ENCODE measurements at regions not wholly inside any gene's neighbourhood (a gene's known extent, or its start where the extent isn't known, plus 50 kb on each side); places are given as distances from the start of the nearest gene placed in this dataset.

DNA sequence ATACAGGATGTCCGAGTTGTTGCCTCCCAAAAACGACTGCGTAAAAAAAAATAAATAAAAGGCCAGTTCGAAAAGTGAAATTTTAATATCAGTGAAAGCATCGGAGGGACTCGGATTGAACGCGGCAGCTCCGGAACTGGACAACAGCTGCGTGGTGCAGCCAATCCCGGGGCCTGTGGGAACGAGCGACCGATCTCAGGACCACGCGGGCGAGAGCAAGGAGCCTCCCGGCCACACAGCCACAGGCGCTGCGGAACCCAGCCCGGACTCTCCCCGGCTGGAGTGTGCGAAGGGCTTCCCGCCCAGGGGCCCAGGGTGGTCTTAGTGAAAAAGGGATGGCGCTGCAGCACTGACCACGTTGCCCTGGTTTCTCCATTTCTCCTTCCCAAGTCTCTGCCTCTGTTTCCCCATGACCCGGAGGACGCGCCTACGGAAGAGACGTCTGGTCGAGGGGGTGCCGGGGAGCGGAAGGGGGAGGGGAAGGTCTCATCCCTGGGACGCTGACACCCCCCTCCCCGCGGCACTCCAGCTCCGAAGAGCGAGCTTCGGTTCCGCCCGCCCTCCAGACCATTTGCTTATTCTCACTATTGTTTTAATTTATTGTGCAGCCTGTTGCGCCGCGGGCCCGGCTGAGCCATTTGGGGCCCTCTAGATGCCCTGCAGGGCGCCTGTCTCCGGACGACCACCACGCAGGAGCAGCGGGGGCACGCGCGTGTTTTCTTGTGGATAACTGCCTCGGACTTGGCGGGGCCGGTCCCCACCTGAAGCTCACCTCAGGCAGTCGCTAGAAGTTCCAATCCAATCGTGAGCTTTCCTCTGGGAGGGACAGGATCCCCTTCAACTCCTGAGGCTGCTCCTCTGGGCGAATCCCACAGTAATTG is 303.0 kb downstream of the PARP8 start:
- Histone ChIP-seq H3K18ac (ENCODE audit: low read length) (no peak overlapping the region), H4K91ac (ENCODE audit: low read depth, low read length) (no peak overlapping the region), H3K36me3 (ENCODE audit: control insufficient read depth in 1 of 2, insufficient read depth in 2 of 2, low read length in 2 of 2) (no peaks in the 10 kb centered on the region), H3K14ac (ENCODE audit: low read length) (peak overlapping the region; percentile 13), H2BK12ac (ENCODE audit: low read length) (no peak overlapping the region), H3K79me2 (ENCODE audit: control insufficient read depth, insufficient read depth, low read length, poor library complexity) (no peaks in the 10 kb centered on the region), H3K4me2 (ENCODE audit: low read length) (peak overlapping the region; percentile 80), H3K4ac (ENCODE audit: low read depth, low read length) (no peak overlapping the region), H3K23ac (ENCODE audit: low read length) (no peak overlapping the region), H3K79me1 (ENCODE audit: low read length) (no peaks in the 10 kb centered on the region), H2BK120ac (ENCODE audit: insufficient read depth, low read length, poor library complexity) (no peak overlapping the region), H4K12ac (ENCODE audit: low read depth, low read length) (no peak overlapping the region), H3K9ac (ENCODE audit: low read length) (no peak overlapping the region), H3K9me3 (ENCODE audit: insufficient read depth, low read depth, low read length) (no peaks in the 10 kb centered on the region), H3K27ac (ENCODE audit: low read depth, low read length) (no peak overlapping the region), H2AK5ac (ENCODE audit: low read length) (no peak overlapping the region), H3K4me1 (ENCODE audit: control insufficient read depth in 1 of 2, insufficient read depth in 2 of 2, low read length in 2 of 2) (peaks cover 7 to 11% of the 10 kb centered on the region in 2 experiments), H2BK5ac (ENCODE audit: low read depth, low read length, poor library complexity) (no peak overlapping the region), H4K8ac (ENCODE audit: low read depth, low read length) (no peak overlapping the region), H3K27me3 (ENCODE audit: insufficient read depth, low read length) (peaks cover 61% of the 10 kb centered on the region), H2AFZ (ENCODE audit: insufficient read depth, low read length, poor library complexity) (peak overlapping the region; percentile 59), H3K4me3 (ENCODE audit: low read depth, low read length) (peak overlapping the region; percentile 26)
- no peak for DNase-seq
- WGBS (ENCODE audit: extremely low coverage, insufficient coverage, insufficient read length) = no CpG with 5 or more reads among the region's 60 CpGs

GRCh38 chr5:50975840-50976239 is 309.4 kb downstream of the PARP8 start:
- Histone ChIP-seq H3K9ac (ENCODE audit: low read length) (no peak overlapping the region), H4K91ac (ENCODE audit: low read depth, low read length) (no peak overlapping the region), H3K14ac (ENCODE audit: low read length) (no peak overlapping the region), H3K18ac (ENCODE audit: low read length) (no peak overlapping the region), H3K79me2 (ENCODE audit: control insufficient read depth, insufficient read depth, low read length, poor library complexity) (no peaks in the 10 kb centered on the region), H2BK120ac (ENCODE audit: insufficient read depth, low read length, poor library complexity) (no peak overlapping the region), H3K4me2 (ENCODE audit: low read length) (no peak overlapping the region), H4K12ac (ENCODE audit: low read depth, low read length) (no peak overlapping the region), H3K36me3 (ENCODE audit: control insufficient read depth in 1 of 2, insufficient read depth in 2 of 2, low read length in 2 of 2) (no peaks in the 10 kb centered on the region), H3K23ac (ENCODE audit: low read length) (no peak overlapping the region), H3K4ac (ENCODE audit: low read depth, low read length) (no peak overlapping the region), H2BK12ac (ENCODE audit: low read length) (no peak overlapping the region), H2BK5ac (ENCODE audit: low read depth, low read length, poor library complexity) (no peak overlapping the region), H2AFZ (ENCODE audit: insufficient read depth, low read length, poor library complexity) (no peak overlapping the region), H3K4me1 (ENCODE audit: control insufficient read depth in 1 of 2, insufficient read depth in 2 of 2, low read length in 2 of 2) (no peaks in the 10 kb centered on the region), H4K8ac (ENCODE audit: low read depth, low read length) (no peak overlapping the region), H3K27me3 (ENCODE audit: insufficient read depth, low read length) (peaks cover 3% of the 10 kb centered on the region), H3K79me1 (ENCODE audit: low read length) (no peaks in the 10 kb centered on the region), H2AK5ac (ENCODE audit: low read length) (no peak overlapping the region), H3K4me3 (ENCODE audit: low read depth, low read length) (no peak overlapping the region), H3K27ac (ENCODE audit: low read depth, low read length) (no peak overlapping the region), H3K9me3 (ENCODE audit: insufficient read depth, low read depth, low read length) (no peaks in the 10 kb centered on the region)
- WGBS (ENCODE audit: extremely low coverage, insufficient coverage, insufficient read length) = no CpG with 5 or more reads among the region's 2 CpGs
- no peak for DNase-seq

DNA sequence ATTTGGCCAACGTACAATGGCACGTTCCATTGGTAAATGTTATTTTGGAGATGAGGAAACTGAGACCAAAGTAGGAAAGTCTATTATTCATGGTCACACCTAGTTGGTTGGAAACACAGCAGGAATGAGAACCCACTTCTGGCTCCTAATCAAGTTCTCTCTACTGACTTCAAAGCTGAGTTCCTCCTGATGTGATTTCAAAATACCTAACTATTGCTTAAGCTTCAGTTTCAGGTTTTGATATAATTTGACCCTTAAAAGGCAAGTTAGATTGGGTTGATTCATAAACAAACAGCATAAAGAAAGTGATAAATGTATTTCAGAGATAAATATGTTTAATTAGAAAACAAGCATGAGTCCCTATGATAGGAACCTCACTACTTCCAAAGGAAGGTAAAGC is 312.5 kb downstream of the PARP8 start:
- Histone ChIP-seq H2BK5ac (ENCODE audit: low read depth, low read length, poor library complexity) (no peak overlapping the region), H4K91ac (ENCODE audit: low read depth, low read length) (no peak overlapping the region), H3K9me3 (ENCODE audit: insufficient read depth, low read depth, low read length) (peaks cover 2% of the 10 kb centered on the region), H3K23ac (ENCODE audit: low read length) (no peak overlapping the region), H3K4me3 (ENCODE audit: low read depth, low read length) (no peak overlapping the region), H3K79me1 (ENCODE audit: low read length) (no peaks in the 10 kb centered on the region), H4K12ac (ENCODE audit: low read depth, low read length) (no peak overlapping the region), H3K4me2 (ENCODE audit: low read length) (no peak overlapping the region), H3K4me1 (ENCODE audit: control insufficient read depth in 1 of 2, insufficient read depth in 2 of 2, low read length in 2 of 2) (no peaks in the 10 kb centered on the region), H2BK120ac (ENCODE audit: insufficient read depth, low read length, poor library complexity) (no peak overlapping the region), H3K14ac (ENCODE audit: low read length) (no peak overlapping the region), H3K79me2 (ENCODE audit: control insufficient read depth, insufficient read depth, low read length, poor library complexity) (no peaks in the 10 kb centered on the region), H4K8ac (ENCODE audit: low read depth, low read length) (no peak overlapping the region), H2AK5ac (ENCODE audit: low read length) (no peak overlapping the region), H3K27ac (ENCODE audit: low read depth, low read length) (no peak overlapping the region), H3K4ac (ENCODE audit: low read depth, low read length) (no peak overlapping the region), H3K9ac (ENCODE audit: low read length) (no peak overlapping the region), H2AFZ (ENCODE audit: insufficient read depth, low read length, poor library complexity) (no peak overlapping the region), H3K18ac (ENCODE audit: low read length) (no peak overlapping the region), H3K27me3 (ENCODE audit: insufficient read depth, low read length) (no peaks in the 10 kb centered on the region), H2BK12ac (ENCODE audit: low read length) (no peak overlapping the region), H3K36me3 (ENCODE audit: control insufficient read depth in 1 of 2, insufficient read depth in 2 of 2, low read length in 2 of 2) (no peaks in the 10 kb centered on the region)
- WGBS (ENCODE audit: extremely low coverage, insufficient coverage, insufficient read length) = no CpG with 5 or more reads among the region's 2 CpGs
- no peak for DNase-seq

GRCh38 chr5:50984640-50985039 is 318.2 kb downstream of the PARP8 start:
- H2AK5ac ChIP-seq (ENCODE audit: low read length) = no peak overlapping the region
- no peak overlapping the region for H2BK12ac ChIP-seq (ENCODE audit: low read length)
- no peak overlapping the region for H2AFZ ChIP-seq (ENCODE audit: insufficient read depth, low read length, poor library complexity)
- H4K12ac ChIP-seq (ENCODE audit: low read depth, low read length) = no peak overlapping the region
- H2BK120ac ChIP-seq (ENCODE audit: insufficient read depth, low read length, poor library complexity) = no peak overlapping the region
- H4K91ac ChIP-seq (ENCODE audit: low read depth, low read length) = no peak overlapping the region
- H3K23ac ChIP-seq (ENCODE audit: low read length) = no peak overlapping the region
- H3K79me2 ChIP-seq (ENCODE audit: control insufficient read depth, insufficient read depth, low read length, poor library complexity) = no peaks in the 10 kb centered on the region
- no peak overlapping the region for H3K4me2 ChIP-seq (ENCODE audit: low read length)
- no peak overlapping the region for H4K8ac ChIP-seq (ENCODE audit: low read depth, low read length)
- no peak overlapping the region for H3K9ac ChIP-seq (ENCODE audit: low read length)
- no peak for DNase-seq
- no peaks in the 10 kb centered on the region for H3K4me1 ChIP-seq (ENCODE audit: control insufficient read depth in 1 of 2, insufficient read depth in 2 of 2, low read length in 2 of 2)
- no peak overlapping the region for H3K14ac ChIP-seq (ENCODE audit: low read length)
- no peak overlapping the region for H3K27ac ChIP-seq (ENCODE audit: low read depth, low read length)
- no peaks in the 10 kb centered on the region for H3K36me3 ChIP-seq (ENCODE audit: control insufficient read depth in 1 of 2, insufficient read depth in 2 of 2, low read length in 2 of 2)
- H2BK5ac ChIP-seq (ENCODE audit: low read depth, low read length, poor library complexity) = no peak overlapping the region
- peaks cover 2% of the 10 kb centered on the region for H3K9me3 ChIP-seq (ENCODE audit: insufficient read depth, low read depth, low read length)
- H3K27me3 ChIP-seq (ENCODE audit: insufficient read depth, low read length) = no peaks in the 10 kb centered on the region
- no CpG with 5 or more reads among the region's 2 CpGs for WGBS (ENCODE audit: extremely low coverage, insufficient coverage, insufficient read length)
- no peak overlapping the region for H3K4ac ChIP-seq (ENCODE audit: low read depth, low read length)
- H3K79me1 ChIP-seq (ENCODE audit: low read length) = no peaks in the 10 kb centered on the region
- no peak overlapping the region for H3K4me3 ChIP-seq (ENCODE audit: low read depth, low read length)
- H3K18ac ChIP-seq (ENCODE audit: low read length) = no peak overlapping the region
